ENCODE measurements at regions not wholly inside any gene's neighbourhood (a gene's known extent, or its start where the extent isn't known, plus 50 kb on each side); places are given as distances from the start of the nearest gene placed in this dataset.

- Histone ChIP-seq H3K36me3 (ENCODE audit: insufficient read depth, low read length) (no peaks in the 10 kb centered on the region), H4K20me1 (ENCODE audit: insufficient read depth, low read length, poor library complexity, severe bottlenecking) (no peaks in the 10 kb centered on the region), H3K4me2 (ENCODE audit: low read depth, low read length, poor library complexity, severe bottlenecking) (no peak overlapping the region), H3K9ac (ENCODE audit: low read depth, low read length, poor library complexity, severe bottlenecking) (no peak overlapping the region), H3K9me2 (replicated peaks; ENCODE audit: low read depth, low read length) (no peaks in the 10 kb centered on the region), H3K79me2 (ENCODE audit: insufficient read depth, low read length) (no peaks in the 10 kb centered on the region), H3K9me3 (ENCODE audit: insufficient read depth, low read depth, low read length) (no peaks in the 10 kb centered on the region), H3K27me3 (ENCODE audit: insufficient read depth, low read length, poor library complexity, severe bottlenecking) (no peaks in the 10 kb centered on the region), H2AFZ (ENCODE audit: low read length) (no peak overlapping the region), H3K4me3 (ENCODE audit: low read length, poor library complexity, severe bottlenecking) (no peak overlapping the region), H3K4me1 (ENCODE audit: insufficient read depth, low read length, poor library complexity, severe bottlenecking) (no peaks in the 10 kb centered on the region), H3F3A (ENCODE audit: low read depth) (no peaks in the 10 kb centered on the region)
- TF ChIP-seq EZH2phosphoT487 (IDR thresholded peaks at IDR 0.05; ENCODE audit: borderline replicate concordance) = no peak
- TF ChIP-seq, protein P1, sequence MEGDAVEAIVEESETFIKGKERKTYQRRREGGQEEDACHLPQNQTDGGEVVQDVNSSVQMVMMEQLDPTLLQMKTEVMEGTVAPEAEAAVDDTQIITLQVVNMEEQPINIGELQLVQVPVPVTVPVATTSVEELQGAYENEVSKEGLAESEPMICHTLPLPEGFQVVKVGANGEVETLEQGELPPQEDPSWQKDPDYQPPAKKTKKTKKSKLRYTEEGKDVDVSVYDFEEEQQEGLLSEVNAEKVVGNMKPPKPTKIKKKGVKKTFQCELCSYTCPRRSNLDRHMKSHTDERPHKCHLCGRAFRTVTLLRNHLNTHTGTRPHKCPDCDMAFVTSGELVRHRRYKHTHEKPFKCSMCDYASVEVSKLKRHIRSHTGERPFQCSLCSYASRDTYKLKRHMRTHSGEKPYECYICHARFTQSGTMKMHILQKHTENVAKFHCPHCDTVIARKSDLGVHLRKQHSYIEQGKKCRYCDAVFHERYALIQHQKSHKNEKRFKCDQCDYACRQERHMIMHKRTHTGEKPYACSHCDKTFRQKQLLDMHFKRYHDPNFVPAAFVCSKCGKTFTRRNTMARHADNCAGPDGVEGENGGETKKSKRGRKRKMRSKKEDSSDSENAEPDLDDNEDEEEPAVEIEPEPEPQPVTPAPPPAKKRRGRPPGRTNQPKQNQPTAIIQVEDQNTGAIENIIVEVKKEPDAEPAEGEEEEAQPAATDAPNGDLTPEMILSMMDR (conservative IDR thresholded peaks at IDR 0.05; ENCODE audit: low read length) = no peak
Observed at GRCh38 chr21:41011951-41012366, 156.0 kb upstream of the BACE2 start.

- no peaks in the 10 kb centered on the region for H3K4me1 ChIP-seq (ENCODE audit: insufficient read depth, low read length, poor library complexity, severe bottlenecking)
- no peaks in the 10 kb centered on the region for H3K36me3 ChIP-seq (ENCODE audit: insufficient read depth, low read length)
- no peaks in the 10 kb centered on the region for H3F3A ChIP-seq (ENCODE audit: low read depth)
- H3K9ac ChIP-seq (ENCODE audit: low read depth, low read length, poor library complexity, severe bottlenecking) = no peak overlapping the region
- no peak overlapping the region for H3K4me3 ChIP-seq (ENCODE audit: low read length, poor library complexity, severe bottlenecking)
- H3K9me2 ChIP-seq (replicated peaks; ENCODE audit: low read depth, low read length) = no peaks in the 10 kb centered on the region
- H3K79me2 ChIP-seq (ENCODE audit: insufficient read depth, low read length) = no peaks in the 10 kb centered on the region
- H3K4me2 ChIP-seq (ENCODE audit: low read depth, low read length, poor library complexity, severe bottlenecking) = no peak overlapping the region
- TF ChIP-seq, protein P1 (conservative IDR thresholded peaks at IDR 0.05; ENCODE audit: low read length) = no peak
- no peak for TF ChIP-seq EZH2phosphoT487 (IDR thresholded peaks at IDR 0.05; ENCODE audit: borderline replicate concordance)
- H2AFZ ChIP-seq (ENCODE audit: low read length) = no peak overlapping the region
- H3K27me3 ChIP-seq (ENCODE audit: insufficient read depth, low read length, poor library complexity, severe bottlenecking) = no peaks in the 10 kb centered on the region
- no peaks in the 10 kb centered on the region for H4K20me1 ChIP-seq (ENCODE audit: insufficient read depth, low read length, poor library complexity, severe bottlenecking)
- H3K9me3 ChIP-seq (ENCODE audit: insufficient read depth, low read depth, low read length) = no peaks in the 10 kb centered on the region
Observed at GRCh38 chr21:41012425-41012824, 155.5 kb upstream of the BACE2 start.

DNA sequence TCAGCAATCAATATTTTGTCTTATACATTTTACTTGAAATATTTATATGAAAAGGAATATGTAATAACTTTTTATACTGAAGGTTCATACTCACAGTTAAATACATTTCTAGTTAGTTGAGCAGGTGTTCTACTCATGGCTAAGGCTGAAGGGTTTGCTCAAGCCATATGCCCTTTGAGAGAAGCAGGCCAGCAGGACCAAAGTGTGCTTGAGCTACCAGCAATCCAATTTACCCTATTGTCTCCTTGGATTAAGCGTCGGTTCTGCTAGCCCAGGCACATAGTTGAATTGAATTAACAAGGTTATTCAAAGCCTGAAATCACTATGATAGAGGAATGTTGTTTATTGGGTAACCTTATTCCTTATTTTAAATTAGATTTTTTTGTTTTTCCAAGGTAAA is 151.5 kb upstream of the BACE2 start:
- Histone ChIP-seq H3F3A (ENCODE audit: low read depth) (no peaks in the 10 kb centered on the region), H3K36me3 (ENCODE audit: insufficient read depth, low read length) (no peaks in the 10 kb centered on the region), H2AFZ (ENCODE audit: low read length) (no peak overlapping the region), H3K4me2 (ENCODE audit: low read depth, low read length, poor library complexity, severe bottlenecking) (no peak overlapping the region), H3K9me2 (replicated peaks; ENCODE audit: low read depth, low read length) (no peaks in the 10 kb centered on the region), H3K27me3 (ENCODE audit: insufficient read depth, low read length, poor library complexity, severe bottlenecking) (no peaks in the 10 kb centered on the region), H4K20me1 (ENCODE audit: insufficient read depth, low read length, poor library complexity, severe bottlenecking) (no peaks in the 10 kb centered on the region), H3K79me2 (ENCODE audit: insufficient read depth, low read length) (no peaks in the 10 kb centered on the region), H3K4me1 (ENCODE audit: insufficient read depth, low read length, poor library complexity, severe bottlenecking) (no peaks in the 10 kb centered on the region), H3K9me3 (ENCODE audit: insufficient read depth, low read depth, low read length) (no peaks in the 10 kb centered on the region), H3K9ac (ENCODE audit: low read depth, low read length, poor library complexity, severe bottlenecking) (no peak overlapping the region), H3K4me3 (ENCODE audit: low read length, poor library complexity, severe bottlenecking) (no peak overlapping the region)
- TF ChIP-seq, protein P1 (conservative IDR thresholded peaks at IDR 0.05; ENCODE audit: low read length) = no peak
- no peak for TF ChIP-seq EZH2phosphoT487 (IDR thresholded peaks at IDR 0.05; ENCODE audit: borderline replicate concordance)
